DMS114 treated with DMSO at 0.1 percent for 48 hours (cell line): ENCODE measurements at regions not wholly inside any gene's neighbourhood (a gene's known extent, or its start where the extent isn't known, plus 50 kb on each side); places are given as distances from the start of the nearest gene placed in this dataset.

Experiments used
- DNase-seq: peaks from one replicate; lab custom pipeline; 2025; ENCODE audit not compliant: unreplicated experiment; lab: John Stamatoyannopoulos, UW

- DNase-seq = no peak
Observed at GRCh38 chr6:134510142-134510541, 192.2 kb upstream of the SGK1 start.

GRCh38 chr6:134508862-134509498 is 191.1 kb upstream of the SGK1 start:
- no peak for DNase-seq

- DNase-seq = no peak
Observed at GRCh38 chr6:134506162-134506561, 188.2 kb upstream of the SGK1 start.

DNA sequence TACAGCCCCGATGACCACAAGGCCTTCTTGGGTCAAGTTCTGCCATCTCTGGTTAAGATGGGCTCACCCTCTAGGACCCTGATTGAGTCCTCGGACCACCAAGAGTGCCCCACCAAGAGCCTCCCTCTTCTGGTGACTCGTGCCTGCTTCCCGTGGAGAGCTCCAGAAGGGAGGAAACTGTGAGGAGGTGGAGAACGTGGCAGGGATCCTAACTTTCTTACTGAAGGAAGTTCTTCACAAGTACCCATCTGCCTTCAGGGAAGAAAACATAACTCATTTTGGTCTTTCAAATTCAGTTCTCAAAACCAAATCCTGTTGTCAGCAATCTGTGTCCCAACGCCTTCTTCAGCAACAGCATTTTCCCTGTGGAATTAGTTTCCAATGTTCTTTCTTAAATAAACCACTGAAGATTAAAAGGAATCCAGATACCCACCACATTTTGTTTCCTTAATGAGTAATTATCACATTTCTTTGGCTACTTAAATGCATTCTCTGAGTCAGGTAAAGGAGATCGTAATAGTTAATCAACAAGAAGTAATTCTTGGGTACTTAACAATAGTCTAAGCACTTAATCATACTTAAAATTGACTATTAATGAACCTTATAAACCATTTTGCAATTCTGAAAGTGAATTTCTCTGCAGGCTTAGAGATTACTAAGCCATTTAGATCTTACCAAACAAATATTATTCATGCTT is 185.8 kb upstream of the SGK1 start:
- no peak for DNase-seq

DNA sequence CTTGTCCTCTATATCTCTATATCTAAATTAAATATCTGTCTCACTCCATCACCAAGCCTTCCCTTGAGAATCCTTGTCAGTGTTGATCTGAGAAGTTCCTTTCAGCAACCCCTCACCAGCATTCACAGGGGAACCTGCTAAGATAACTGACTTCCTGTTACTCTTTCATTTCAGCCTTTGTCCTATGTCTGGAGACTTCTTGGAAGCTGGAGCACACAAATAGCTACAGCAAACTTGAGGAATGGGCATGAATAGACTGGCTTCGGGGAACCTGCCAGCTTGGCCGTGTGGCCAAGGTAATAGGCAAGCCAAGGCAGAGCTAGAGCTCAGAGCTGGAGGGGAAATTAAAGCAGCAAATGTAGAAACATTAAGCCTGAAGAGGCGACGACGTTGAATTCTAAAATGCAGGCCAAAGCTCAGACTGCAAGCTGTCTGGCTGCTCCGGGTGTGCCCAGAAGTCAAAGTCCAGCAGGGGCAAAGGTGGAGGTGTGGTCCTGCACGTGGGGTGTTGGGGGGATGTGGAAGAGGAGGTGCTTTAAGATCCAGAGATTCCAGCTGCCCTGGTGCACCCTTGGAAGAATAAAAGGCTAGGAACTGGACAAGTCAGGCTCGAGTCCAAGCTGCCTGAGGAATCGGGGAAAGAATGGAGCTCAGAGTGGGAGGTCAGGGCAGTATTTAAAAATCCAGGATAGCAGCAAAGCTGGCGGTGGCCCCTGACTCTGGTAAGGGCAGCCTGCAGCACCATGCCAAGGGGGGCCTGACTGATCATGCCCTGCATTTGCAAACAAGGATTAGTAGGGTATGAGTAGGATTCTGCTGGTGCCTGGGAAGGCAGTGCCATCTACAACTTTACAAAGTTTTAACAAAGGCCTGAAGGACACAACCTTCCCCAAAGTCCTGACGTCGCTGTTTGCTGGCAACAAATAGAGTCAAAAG is 185.0 kb upstream of the SGK1 start:
- no peak for DNase-seq

GRCh38 chr6:134495890-134496248 is 178.0 kb upstream of the SGK1 start:
- DNase-seq = no peak

- no peak for DNase-seq
Observed at GRCh38 chr6:134495203-134495889, 177.4 kb upstream of the SGK1 start.

GRCh38 chr6:134493789-134494188 is 175.9 kb upstream of the SGK1 start:
- no peak for DNase-seq

- DNase-seq = no peak
Observed at GRCh38 chr6:134491477-134491876, 173.6 kb upstream of the SGK1 start.

DNA sequence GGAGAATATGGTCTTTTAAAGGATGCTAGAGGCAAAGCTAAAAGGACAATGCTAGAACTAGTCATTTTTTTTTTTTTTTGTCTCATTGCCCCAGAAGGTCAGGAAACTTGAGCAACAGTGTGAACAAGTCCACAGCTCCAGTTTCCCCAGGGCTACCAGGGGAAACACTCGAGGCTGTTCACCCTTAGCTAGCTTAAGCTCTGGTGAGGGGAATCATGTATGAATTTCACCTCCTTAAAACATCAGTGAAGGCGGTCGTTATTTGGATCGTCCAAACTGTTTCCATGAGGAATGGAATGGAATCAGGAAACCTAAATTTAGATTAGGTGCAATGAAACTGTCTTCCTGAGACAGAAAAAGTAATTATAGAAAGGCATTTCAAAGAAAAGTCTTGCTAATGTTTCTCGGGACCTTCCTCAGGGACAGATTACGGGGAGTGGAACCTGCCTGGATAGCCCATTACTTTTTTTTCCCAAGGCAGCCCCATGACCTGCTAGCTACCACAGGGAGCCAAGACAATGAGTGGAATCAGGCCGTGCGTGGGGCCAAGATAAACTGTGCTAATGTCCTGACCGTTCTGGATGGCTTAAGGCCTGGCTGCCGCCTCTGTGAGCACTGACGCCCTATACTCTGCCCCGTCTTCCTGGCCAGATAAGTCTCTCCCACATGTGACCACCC is 164.8 kb upstream of the SGK1 start:
- DNase-seq = no peak

DNA sequence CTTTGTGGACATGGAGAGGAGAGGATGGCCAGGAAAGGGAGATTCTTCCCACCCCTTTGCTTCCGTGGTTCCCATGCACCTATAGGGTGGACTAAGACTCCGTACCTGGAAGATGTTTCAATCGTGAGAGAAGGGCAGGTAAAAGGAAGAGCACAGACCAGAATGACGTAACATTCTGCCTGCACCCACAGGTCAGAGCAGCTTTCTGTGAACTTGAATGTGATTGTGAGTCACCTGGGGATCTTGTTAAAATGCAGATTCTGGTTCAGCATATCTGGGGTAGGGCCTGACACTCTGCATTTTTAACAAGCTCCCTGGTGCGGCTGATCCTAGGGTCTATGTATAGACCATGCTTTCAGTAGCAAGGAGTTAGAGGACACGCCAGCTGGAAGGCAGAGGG is 164.1 kb upstream of the SGK1 start:
- DNase-seq = no peak

GRCh38 chr6:134480593-134480992 is 162.7 kb upstream of the SGK1 start:
- DNase-seq = no peak

DNA sequence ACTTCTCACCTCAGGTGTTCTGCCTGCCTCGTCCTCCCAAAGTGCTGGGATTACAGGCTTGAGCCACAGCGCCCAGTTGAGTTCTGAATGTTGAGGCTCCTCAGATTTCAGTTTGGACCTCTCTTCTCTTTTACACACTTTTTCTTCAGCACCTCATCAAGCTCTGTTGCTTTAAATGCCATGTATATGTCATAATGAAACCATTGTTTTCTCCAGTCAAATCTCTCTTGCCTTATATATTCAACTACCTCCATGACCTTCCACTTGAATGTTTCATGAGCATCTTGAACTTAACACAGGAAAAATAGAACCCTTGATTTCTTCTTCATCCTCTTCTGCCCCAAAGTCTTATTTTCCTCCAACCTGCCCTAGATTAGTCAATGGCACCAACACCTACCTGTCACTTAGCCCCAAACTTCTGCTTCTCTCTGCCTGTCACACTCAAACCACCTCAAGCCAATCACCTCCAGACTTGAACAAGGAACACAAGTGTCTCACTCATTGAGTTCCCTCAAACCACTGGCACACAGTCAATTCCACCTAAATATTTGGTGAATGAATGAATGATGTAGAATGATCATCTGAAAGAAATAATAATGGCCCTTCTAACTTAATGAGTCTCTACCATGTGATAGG is 161.0 kb upstream of the SGK1 start:
- no peak for DNase-seq

DNA sequence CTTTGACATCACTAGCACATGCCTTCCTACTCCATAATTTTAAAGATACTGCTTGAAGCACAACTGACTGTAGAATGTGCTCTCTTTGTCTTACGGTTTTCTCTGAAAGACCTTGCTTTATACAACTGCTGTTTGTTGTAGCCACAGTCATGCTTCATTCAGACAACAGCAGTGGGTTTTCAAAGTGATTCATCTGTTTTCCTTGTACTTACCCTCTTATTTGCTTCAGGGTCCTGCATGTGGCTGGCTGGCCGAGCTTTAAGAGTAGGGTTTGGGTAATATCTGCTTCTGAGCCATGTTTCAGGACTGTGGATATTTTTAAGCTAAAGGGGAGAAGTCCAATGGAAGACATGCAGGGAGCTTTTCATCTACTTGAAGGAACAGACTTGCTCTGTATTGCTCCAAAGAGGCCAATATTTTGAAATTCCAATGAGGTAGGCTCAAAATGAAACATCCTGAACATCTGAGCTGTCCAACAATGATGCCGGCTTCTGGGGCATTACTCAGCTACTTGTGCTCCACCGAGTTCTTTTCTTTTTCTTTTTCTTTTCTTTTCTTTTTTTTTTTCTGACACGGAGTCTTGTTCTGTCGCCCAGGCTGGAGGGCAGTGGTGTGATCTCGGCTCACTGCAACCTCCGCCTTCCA is 160.2 kb upstream of the SGK1 start:
- no peak for DNase-seq

- no peak for DNase-seq
Observed at GRCh38 chr6:134474955-134475354, 157.0 kb upstream of the SGK1 start.

DNA sequence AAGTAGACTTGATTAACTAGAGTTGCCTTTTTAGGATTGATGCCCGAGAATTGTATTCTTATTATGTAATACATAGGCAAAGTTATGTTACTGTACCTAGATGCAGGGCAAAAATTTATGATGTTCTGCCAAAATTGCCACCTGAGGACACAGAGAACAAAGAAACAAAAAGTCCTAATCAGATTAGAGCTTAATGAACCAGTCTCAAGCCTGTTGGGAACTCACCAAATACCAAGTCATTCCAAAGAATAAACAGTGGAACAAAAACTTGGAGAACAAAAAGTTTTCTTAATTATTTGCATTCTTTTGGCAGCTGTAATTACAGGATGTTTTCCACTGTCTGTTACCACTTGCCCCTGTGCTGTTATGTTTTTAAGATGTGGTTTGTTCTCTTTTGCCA is 154.7 kb upstream of the SGK1 start:
- no peak for DNase-seq

DNA sequence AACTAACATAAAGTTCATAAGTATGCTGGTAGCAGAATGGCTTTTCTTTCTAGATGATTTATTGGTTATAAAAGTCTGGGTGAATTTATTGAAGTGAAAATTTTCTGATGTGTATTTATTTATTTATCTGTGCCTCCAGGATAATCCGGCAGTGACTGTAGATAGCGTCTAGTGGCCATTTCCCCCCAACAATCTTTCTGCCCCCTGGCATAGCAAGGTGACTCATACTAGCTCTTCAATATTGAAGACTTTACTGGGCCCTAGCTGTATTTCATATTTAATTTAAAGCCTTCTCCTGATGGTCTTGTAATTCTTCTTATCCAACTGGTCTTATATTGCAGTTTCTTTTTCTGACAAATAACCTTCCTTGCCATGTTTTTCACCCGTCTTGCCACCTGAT is 154.1 kb upstream of the SGK1 start:
- no peak for DNase-seq

- no peak for DNase-seq
Observed at GRCh38 chr6:134470457-134470975, 152.6 kb upstream of the SGK1 start.

GRCh38 chr6:134469702-134470456 is 152.0 kb upstream of the SGK1 start:
- no peak for DNase-seq
